Neural cell (in vitro differentiated cells): ENCODE measurements at regions not wholly inside any gene's neighbourhood (a gene's known extent, or its start where the extent isn't known, plus 50 kb on each side); places are given as distances from the start of the nearest gene placed in this dataset.

Experiments used
- H2AFZ ChIP-seq: fragments of 200-600, 300-800 bp; sonication (generic), shearing (Covaris generic); 2 replicates; pipeline ENCODE4 v1.6.0; 2014; ENCODE audit warnings: low read depth, mild to moderate bottlenecking, antibody characterized with exemption, low read length, moderate library complexity
- H3F3A ChIP-seq: fragments of 200-600 bp; shearing (Covaris generic); 2 replicates; pipeline ENCODE4 v1.6.1; 2016; ENCODE audit warnings: mild to moderate bottlenecking, moderate library complexity, mixed read lengths, antibody characterized with exemption, low read length; ENCODE audit not compliant: insufficient read depth, poor library complexity, severe bottlenecking
- H3K27ac ChIP-seq: fragments of 200-600, 300-800 bp; sonication (generic), shearing (Covaris generic); 2 replicates; pipeline ENCODE4 v1.5.1; 2014; ENCODE audit warnings: mild to moderate bottlenecking, low read length, moderate library complexity
- H3K27me3 ChIP-seq: fragments of 300-800, 200-600 bp; sonication (generic), shearing (Covaris generic); 2 replicates; pipeline ENCODE4 v1.6.0; 2014; ENCODE audit warnings: mild to moderate bottlenecking, low read depth, low read length, moderate library complexity; ENCODE audit not compliant: insufficient read depth
- H3K36me3 ChIP-seq: fragments of 300-800, 200-600 bp; sonication (generic), shearing (Covaris generic); 2 replicates; pipeline ENCODE4 v1.5.1; 2014; ENCODE audit warnings: mild to moderate bottlenecking, antibody characterized with exemption, low read length, moderate library complexity; ENCODE audit not compliant: insufficient read depth
- H3K4me2 ChIP-seq: fragments of 300-800, 200-600 bp; sonication (generic), shearing (Covaris generic); 2 replicates; pipeline ENCODE4 v1.6.0; 2014; ENCODE audit warnings: mild to moderate bottlenecking, low read length
- H3K4me3 ChIP-seq: fragments of 300-800, 200-600 bp; sonication (generic), shearing (Covaris generic); 2 replicates; pipeline ENCODE4 v1.5.1; 2014; ENCODE audit warnings: mild to moderate bottlenecking, low read length, moderate library complexity
- H3K79me2 ChIP-seq: fragments of 200-600 bp; shearing (Covaris generic); replicated peaks from 2 replicates; pipeline ENCODE4 v1.6.0; 2014; ENCODE audit warnings: mild to moderate bottlenecking, low read length, moderate library complexity; ENCODE audit not compliant: insufficient read depth
- H3K9ac ChIP-seq: fragments of 300-800, 200-600 bp; sonication (generic), shearing (Covaris generic); 2 replicates; pipeline ENCODE4 v1.6.1; 2016; ENCODE audit warnings: mild to moderate bottlenecking, low read length, mixed read lengths
- H3K9me2 ChIP-seq: fragments of 200-600 bp; shearing (Covaris generic); 2 replicates; pipeline ENCODE4 v1.6.1; 2016; ENCODE audit warnings: mild to moderate bottlenecking, low read length, mixed read lengths; ENCODE audit not compliant: insufficient read depth
- H3K9me3 ChIP-seq: fragments of 200-600, 300-800 bp; sonication (generic), shearing (Covaris generic); 2 replicates; pipeline ENCODE4 v1.6.1; 2016; ENCODE audit warnings: mild to moderate bottlenecking, mixed run types, low read length, moderate library complexity, mixed read lengths
- H4K20me1 ChIP-seq: fragments of 200-600 bp; shearing (Covaris generic); 2 replicates; pipeline ENCODE4 v1.6.1; 2016; ENCODE audit warnings: mild to moderate bottlenecking, mixed run types; ENCODE audit not compliant: insufficient read depth
- EP300 ChIP-seq: fragments of 450-650 bp; conservative IDR thresholded peaks from 2 replicates; pipeline ENCODE4 v1.6.1; 2014; ENCODE audit warnings: antibody characterized with exemption, mild to moderate bottlenecking, moderate library complexity; ENCODE audit not compliant: poor library complexity, severe bottlenecking
- EZH2 ChIP-seq: fragments of 200-600, 300-800 bp; shearing (Covaris generic), sonication (generic); IDR thresholded peaks from 2 replicates; pipeline ENCODE4 v1.6.1; 2014; ENCODE audit warnings: antibody characterized with exemption, low read length, borderline replicate concordance, mild to moderate bottlenecking; ENCODE audit not compliant: insufficient read depth, poor library complexity, severe bottlenecking
- MXI1 ChIP-seq: fragments of 450-650 bp; conservative IDR thresholded peaks from 2 replicates; pipeline ENCODE4 v1.6.1; 2014; ENCODE audit warnings: antibody characterized with exemption, mild to moderate bottlenecking; ENCODE audit not compliant: poor library complexity, severe bottlenecking
- POLR2AphosphoS5 ChIP-seq: IDR thresholded peaks from 2 replicates; pipeline ENCODE4 v1.6.1; 2012
- RAD21 ChIP-seq: fragments of 450-650 bp; conservative IDR thresholded peaks from 2 replicates; pipeline ENCODE4 v1.6.1; 2014; ENCODE audit warnings: antibody characterized with exemption, mild to moderate bottlenecking, moderate library complexity
- REST ChIP-seq: IDR thresholded peaks from 2 replicates; pipeline ENCODE4 v1.6.1; 2012; ENCODE audit warnings: borderline replicate concordance
- SMC3 ChIP-seq: fragments of 450-650 bp; conservative IDR thresholded peaks from 2 replicates; pipeline ENCODE4 v1.6.1; 2014; ENCODE audit warnings: antibody characterized with exemption, mild to moderate bottlenecking, moderate library complexity; ENCODE audit not compliant: poor library complexity
- TF ChIP-seq, protein P1 (sequence below): fragments of 450-650 bp; IDR thresholded peaks from 2 replicates; pipeline ENCODE4 v1.5.1; 2014; ENCODE audit warnings: antibody characterized with exemption, mild to moderate bottlenecking, moderate library complexity; ENCODE audit not compliant: poor library complexity, severe bottlenecking

- no peak overlapping the region for H2AFZ ChIP-seq
Observed at GRCh38 chr1:95948023-95948422, 714.0 kb downstream of the RWDD3 start.

DNA sequence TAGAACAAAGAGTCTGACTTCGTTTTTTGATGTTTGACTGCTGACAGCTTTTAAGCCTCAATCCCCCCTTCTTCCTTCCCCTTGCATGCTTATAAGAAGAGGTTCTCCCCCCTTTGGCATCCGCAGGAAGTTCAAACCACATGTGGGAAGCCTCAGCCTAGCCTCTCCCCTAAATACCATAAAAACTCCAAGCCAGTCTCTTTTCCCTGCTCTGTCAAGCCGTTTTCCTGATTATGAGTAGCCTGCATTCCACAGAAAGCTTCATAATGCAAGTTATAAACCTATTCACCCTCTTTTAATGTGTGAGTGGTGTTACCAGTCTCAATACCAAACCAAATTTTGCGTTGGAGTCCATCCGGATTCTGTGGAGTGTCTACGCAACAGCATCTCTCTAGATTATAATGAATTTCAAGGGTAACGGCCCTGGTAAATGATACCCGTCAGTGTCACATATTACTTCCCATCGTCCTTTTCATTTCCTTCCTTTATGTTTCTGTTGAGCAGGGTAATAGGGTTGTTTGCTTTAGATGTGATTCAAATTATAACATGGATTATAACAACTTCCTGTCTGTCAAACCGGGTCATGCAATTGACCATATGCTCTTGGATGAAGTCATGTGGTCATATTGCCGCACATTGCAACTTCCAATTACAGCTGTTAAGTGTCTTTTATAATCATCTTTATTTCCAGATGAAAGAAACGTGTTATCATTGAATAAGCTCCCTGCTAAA is 717.5 kb downstream of the RWDD3 start:
- no peaks in the 10 kb centered on the region for H3K9me2 ChIP-seq
- H3K27ac ChIP-seq = no peak overlapping the region
- H3K36me3 ChIP-seq = no peaks in the 10 kb centered on the region
- no peaks in the 10 kb centered on the region for H4K20me1 ChIP-seq
- no peak overlapping the region for H2AFZ ChIP-seq
- no peak overlapping the region for H3K4me3 ChIP-seq
- H3F3A ChIP-seq = no peaks in the 10 kb centered on the region
- no peak overlapping the region for H3K4me2 ChIP-seq
- no peaks in the 10 kb centered on the region for H3K9me3 ChIP-seq
- no peaks in the 10 kb centered on the region for H3K79me2 ChIP-seq
- H3K9ac ChIP-seq = no peak overlapping the region
- no peaks in the 10 kb centered on the region for H3K27me3 ChIP-seq
- TF ChIP-seq, protein P1, sequence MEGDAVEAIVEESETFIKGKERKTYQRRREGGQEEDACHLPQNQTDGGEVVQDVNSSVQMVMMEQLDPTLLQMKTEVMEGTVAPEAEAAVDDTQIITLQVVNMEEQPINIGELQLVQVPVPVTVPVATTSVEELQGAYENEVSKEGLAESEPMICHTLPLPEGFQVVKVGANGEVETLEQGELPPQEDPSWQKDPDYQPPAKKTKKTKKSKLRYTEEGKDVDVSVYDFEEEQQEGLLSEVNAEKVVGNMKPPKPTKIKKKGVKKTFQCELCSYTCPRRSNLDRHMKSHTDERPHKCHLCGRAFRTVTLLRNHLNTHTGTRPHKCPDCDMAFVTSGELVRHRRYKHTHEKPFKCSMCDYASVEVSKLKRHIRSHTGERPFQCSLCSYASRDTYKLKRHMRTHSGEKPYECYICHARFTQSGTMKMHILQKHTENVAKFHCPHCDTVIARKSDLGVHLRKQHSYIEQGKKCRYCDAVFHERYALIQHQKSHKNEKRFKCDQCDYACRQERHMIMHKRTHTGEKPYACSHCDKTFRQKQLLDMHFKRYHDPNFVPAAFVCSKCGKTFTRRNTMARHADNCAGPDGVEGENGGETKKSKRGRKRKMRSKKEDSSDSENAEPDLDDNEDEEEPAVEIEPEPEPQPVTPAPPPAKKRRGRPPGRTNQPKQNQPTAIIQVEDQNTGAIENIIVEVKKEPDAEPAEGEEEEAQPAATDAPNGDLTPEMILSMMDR = no peak
- TF ChIP-seq EP300 (no peak), MXI1 (no peak), EZH2 (no peak), RAD21 (no peak), SMC3 (no peak), POLR2AphosphoS5 (no peak)

More at GRCh38 chr1:95948023-95948422, 714.0 kb downstream of the RWDD3 start:
- Histone ChIP-seq H4K20me1 (no peaks in the 10 kb centered on the region), H3K4me3 (no peak overlapping the region), H3K9me2 (no peaks in the 10 kb centered on the region), H3K79me2 (no peaks in the 10 kb centered on the region), H3F3A (no peaks in the 10 kb centered on the region), H3K27me3 (no peaks in the 10 kb centered on the region), H3K4me2 (no peak overlapping the region), H3K9me3 (no peaks in the 10 kb centered on the region), H3K36me3 (no peaks in the 10 kb centered on the region), H3K27ac (no peak overlapping the region), H3K9ac (no peak overlapping the region)
- TF ChIP-seq, protein P1 = no peak
- TF ChIP-seq MXI1 (no peak), EP300 (no peak), POLR2AphosphoS5 (no peak), EZH2 (no peak), RAD21 (no peak), SMC3 (no peak), REST (no peak)
